Naive B cell (primary cell): ENCODE measurements at regions not wholly inside any gene's neighbourhood (a gene's known extent, or its start where the extent isn't known, plus 50 kb on each side); places are given as distances from the start of the nearest gene placed in this dataset.
"Not testable (repeated sequence)": the region's sequence is repeated elsewhere in the genome, so short reads cannot be mapped to it uniquely, and the experiment has no call there.

ENCODE experiments used
- ATAC-seq, 2 donors: fragments of 150-1000 bp; cut with Tn5 transposase; 2 replicates each; pipeline ENCODE4 v1.10.0; 2021; ENCODE audit warnings: low read depth in 2 of 2, mild to moderate bottlenecking in 2 of 2, moderate library complexity in 2 of 2
- DNase-seq: peaks from one replicate; pipeline ENCODE4 v3.0.0; 2022
- H3K27ac Mint-ChIP-seq, 6 donors: one replicate each; pipeline ENCODE4 v1.8.0; 2020 to 2022; ENCODE audit warnings: mild to moderate bottlenecking in 6 of 6, mixed read lengths in 6 of 6, moderate library complexity in 5 of 6, inconsistent platforms in 2 of 6
- H3K27me3 Mint-ChIP-seq, 3 donors: one replicate each; pipeline ENCODE4 v1.8.0; 2021 to 2022; ENCODE audit warnings: mixed read lengths in 3 of 3, mild to moderate bottlenecking in 1 of 3
- H3K36me3 Mint-ChIP-seq, 2 donors: one replicate each; pipeline ENCODE4 v1.8.0; 2020 to 2022; ENCODE audit warnings: mixed read lengths in 2 of 2, inconsistent platforms in 1 of 2, mild to moderate bottlenecking in 1 of 2
- H3K4me1 Mint-ChIP-seq, 3 donors: one replicate each; pipeline ENCODE4 v1.8.0; 2020 to 2022; ENCODE audit warnings: mixed read lengths in 3 of 3, inconsistent platforms in 1 of 3, mild to moderate bottlenecking in 1 of 3, moderate library complexity in 1 of 3
- H3K4me3 Mint-ChIP-seq, 8 donors: one replicate each; pipeline ENCODE4 v1.8.0; 2020 to 2022; ENCODE audit warnings: mild to moderate bottlenecking in 8 of 8, mixed read lengths in 8 of 8, moderate library complexity in 8 of 8, inconsistent platforms in 2 of 8
- H3K9me3 Mint-ChIP-seq, 7 donors: one replicate each; pipeline ENCODE4 v1.8.0; 2020 to 2022; ENCODE audit warnings: mixed read lengths in 7 of 7, mild to moderate bottlenecking in 5 of 7, inconsistent platforms in 2 of 7, moderate library complexity in 1 of 7

DNA sequence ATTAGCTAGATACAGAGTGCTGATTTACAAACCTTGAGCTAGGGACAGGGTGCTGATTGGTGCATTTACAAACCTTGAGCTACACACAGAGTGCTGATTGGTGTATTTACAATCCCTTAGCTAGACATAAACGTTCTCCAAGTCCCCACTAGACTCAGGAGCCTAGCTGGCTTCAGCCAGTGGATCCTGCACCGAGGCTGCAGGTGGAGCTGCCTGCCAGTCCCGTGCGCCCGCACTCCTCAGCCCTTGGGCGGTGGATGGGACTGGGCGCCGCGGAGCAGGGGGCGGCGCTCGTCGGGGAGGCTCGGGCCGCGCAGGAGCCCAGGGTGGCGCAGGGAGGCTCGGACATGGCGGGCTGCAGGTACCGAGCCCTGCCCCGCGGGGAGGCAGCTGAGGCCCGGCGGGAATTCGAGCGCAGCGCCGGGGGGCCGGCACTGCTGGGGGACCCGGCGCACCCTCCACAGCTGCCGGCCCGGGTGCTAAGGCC, 157.7 kb downstream of the BRD1 start:
- H3K27ac Mint-ChIP-seq, H3K9me3 Mint-ChIP-seq, H3K36me3 Mint-ChIP-seq: not testable (repeated sequence)
- Mint-ChIP-seq H3K27me3 (peaks cover 20 to 33% (median 24%) of the 10 kb centered on the region in 3 donors), H3K4me1 (peaks cover 17 to 32% (median 26%) of the 10 kb centered on the region in 3 donors), H3K4me3 (peak overlapping the region; percentile 77 to 88 (median 80))
- ATAC-seq (peak; percentile 40 to 48), DNase-seq (peak; percentile 31)

DNA sequence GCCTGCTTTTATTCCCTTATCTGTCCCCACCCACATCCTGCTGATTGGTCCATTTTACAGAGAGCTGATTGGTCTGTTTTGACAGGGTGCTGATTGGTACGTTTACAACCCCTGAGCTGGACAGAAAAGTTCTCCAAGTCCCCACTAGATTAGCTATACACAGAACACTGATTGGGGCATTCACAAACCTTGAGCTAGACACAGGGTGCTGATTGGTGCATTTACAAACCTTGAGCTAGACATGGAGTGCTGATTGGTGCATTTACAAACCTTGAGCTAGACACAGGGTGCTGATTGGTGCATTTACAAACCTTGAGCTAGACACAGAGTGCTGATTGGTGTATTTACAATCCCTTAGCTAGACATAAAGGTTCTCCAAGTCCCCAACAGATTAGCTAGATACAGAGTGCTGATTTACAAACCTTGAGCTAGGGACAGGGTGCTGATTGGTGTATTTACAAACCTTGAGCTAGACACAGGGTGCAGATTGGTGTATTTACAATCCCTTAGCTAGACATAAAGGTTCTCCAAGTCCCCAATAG, 158.2 kb downstream of the BRD1 start:
- peak in 1 of 2 donors; percentile 57 for ATAC-seq

DNA sequence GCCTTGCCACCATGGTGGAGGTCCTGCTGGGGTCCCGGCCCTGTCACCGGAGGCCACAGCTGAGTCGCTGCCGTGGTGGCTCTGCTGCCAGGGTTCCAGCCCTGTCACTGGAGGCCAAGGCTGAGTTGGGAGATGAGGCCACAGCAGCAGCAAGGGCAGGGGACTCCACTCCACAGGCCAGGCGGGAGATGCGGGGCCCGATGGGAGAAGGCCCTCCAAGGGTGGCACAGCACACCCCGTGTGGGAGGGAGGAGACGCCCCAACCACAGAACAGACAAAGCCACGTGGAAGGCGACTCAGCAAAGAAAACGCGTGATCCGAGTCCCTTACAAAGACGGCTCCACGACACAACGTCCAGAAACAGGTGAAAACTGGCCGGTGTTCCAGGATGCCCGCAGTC, 159.3 kb downstream of the BRD1 start:
- Mint-ChIP-seq H3K4me3 (peak overlapping the region in 3 of 8 donors; percentile 33 to 72 (median 34)), H3K27me3 (peaks cover 18 to 19% (median 18%) of the 10 kb centered on the region in 3 donors), H3K36me3 (peaks cover 0 to 5% of the 10 kb centered on the region in 2 donors), H3K4me1 (peaks cover 17 to 32% (median 26%) of the 10 kb centered on the region in 3 donors), H3K27ac (no peak overlapping the region), H3K9me3 (peaks cover 0 to 4% (median 0%) of the 10 kb centered on the region in 7 donors)
- DNase-seq (no peak), ATAC-seq (no peak)

More for the DNA sequence above, 158.2 kb downstream of the BRD1 start:
- not testable (repeated sequence) for H3K27ac Mint-ChIP-seq, DNase-seq, H3K36me3 Mint-ChIP-seq, H3K9me3 Mint-ChIP-seq
- Mint-ChIP-seq H3K27me3 (peaks cover 19 to 28% (median 20%) of the 10 kb centered on the region in 3 donors), H3K4me3 (peak overlapping the region in 7 of 8 donors; percentile 77 to 88 (median 80)), H3K4me1 (peaks cover 17 to 32% (median 26%) of the 10 kb centered on the region in 3 donors)

DNA sequence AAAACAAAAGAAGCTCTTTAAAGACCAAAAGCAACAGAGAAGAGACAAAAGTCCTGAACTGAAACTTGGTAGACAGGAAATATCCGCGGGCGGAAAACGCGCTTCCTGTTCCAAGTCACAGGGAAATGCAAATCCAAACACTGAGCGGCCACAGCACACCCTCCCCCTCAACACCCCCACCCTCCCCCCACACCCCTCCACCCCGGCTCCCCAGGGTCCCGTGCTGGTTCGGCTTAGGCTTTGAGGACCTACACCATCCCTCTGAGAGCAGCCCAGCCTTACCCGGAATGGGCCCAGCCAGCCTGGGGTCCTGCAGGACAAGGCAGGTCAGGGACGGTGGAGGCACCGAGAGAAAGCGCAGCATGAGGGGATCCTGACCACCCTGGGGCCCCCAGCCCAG, 160.4 kb downstream of the BRD1 start:
- peaks cover 17 to 32% (median 26%) of the 10 kb centered on the region in 3 donors for H3K4me1 Mint-ChIP-seq
- peak; percentile 24 to 35 for ATAC-seq

DNA sequence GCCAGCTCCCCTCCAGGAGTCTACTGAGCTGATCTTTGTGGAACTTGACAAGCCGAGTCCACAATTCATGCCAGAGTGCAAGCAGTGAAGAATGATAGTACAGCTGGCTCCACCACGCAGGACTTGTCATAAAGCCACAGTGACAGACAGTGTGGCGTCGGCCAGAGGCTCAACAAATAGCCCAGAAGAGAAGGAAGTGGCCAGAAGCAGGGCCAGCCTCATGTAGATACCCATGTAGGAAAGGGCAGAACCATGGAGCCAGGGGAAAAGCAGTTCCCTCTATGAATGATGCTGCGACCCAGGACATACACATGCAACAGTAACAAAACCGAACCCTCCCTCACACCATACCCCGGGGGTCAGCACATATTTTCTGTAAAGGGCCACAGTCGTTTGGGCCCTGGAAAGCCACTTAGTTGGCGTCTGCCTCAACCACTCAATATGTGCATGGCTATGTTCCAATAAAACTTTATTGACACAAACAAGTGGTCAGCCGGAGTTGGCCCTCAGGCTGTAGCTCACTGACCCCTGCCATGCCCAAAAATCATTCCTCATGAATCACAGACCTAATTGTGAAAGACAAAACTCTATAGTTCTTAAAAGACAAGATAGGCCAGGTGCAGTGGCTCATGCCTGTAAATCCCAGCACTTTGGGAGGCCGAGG, 161.4 kb downstream of the BRD1 start:
- ATAC-seq (no peak), DNase-seq (no peak)
- peaks cover 0 to 4% (median 0%) of the 10 kb centered on the region in 7 donors for H3K9me3 Mint-ChIP-seq
- peaks cover 12 to 26% (median 21%) of the 10 kb centered on the region in 3 donors for H3K4me1 Mint-ChIP-seq
- H3K27ac Mint-ChIP-seq: peak overlapping the region in 2 of 6 donors; percentile 38 to 49
- peaks cover 5 to 16% (median 10%) of the 10 kb centered on the region in 3 donors for H3K27me3 Mint-ChIP-seq
- peak overlapping the region in 7 of 8 donors; percentile 13 to 80 (median 61) for H3K4me3 Mint-ChIP-seq
- H3K36me3 Mint-ChIP-seq: peaks cover 0 to 2% of the 10 kb centered on the region in 2 donors

More for the DNA sequence above, 160.4 kb downstream of the BRD1 start:
- peaks cover 0 to 5% of the 10 kb centered on the region in 2 donors for H3K36me3 Mint-ChIP-seq
- H3K4me3 Mint-ChIP-seq: peak overlapping the region in 7 of 8 donors; percentile 24 to 90 (median 69)
- H3K9me3 Mint-ChIP-seq: peaks cover 0 to 4% (median 0%) of the 10 kb centered on the region in 7 donors
- peak overlapping the region in 5 of 6 donors; percentile 40 to 82 (median 54) for H3K27ac Mint-ChIP-seq
- peaks cover 12 to 25% (median 18%) of the 10 kb centered on the region in 3 donors for H3K27me3 Mint-ChIP-seq
- peak; percentile 22 for DNase-seq

DNA sequence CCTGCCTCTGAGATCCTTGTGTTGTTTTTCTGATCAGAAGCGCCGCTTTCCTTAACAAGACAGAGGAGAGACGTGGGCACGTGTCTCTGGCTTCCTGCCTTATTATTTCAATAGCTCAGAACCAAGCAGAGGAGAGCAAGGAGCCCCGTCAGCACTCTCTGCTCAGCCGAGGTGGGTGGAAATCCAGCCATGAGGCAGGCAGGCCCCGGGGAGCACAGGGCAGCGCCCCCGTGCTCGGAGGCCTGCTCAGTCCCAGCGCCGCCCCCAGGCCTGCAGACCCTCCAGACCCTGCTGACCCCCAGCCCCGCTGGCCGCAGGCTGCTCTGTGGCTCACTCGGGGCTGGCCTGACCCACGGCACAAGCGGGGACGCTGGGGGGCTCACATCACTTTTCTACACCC, 162.8 kb downstream of the BRD1 start:
- Mint-ChIP-seq H3K9me3 (peaks cover 0 to 4% (median 0%) of the 10 kb centered on the region in 7 donors), H3K27ac (no peak overlapping the region), H3K36me3 (no peaks in the 10 kb centered on the region), H3K4me1 (peaks cover 6 to 22% (median 18%) of the 10 kb centered on the region in 3 donors), H3K4me3 (peak overlapping the region in 1 of 8 donors; percentile 56), H3K27me3 (peaks cover 0 to 12% (median 7%) of the 10 kb centered on the region in 3 donors)
- DNase-seq: no peak
- ATAC-seq: no peak

DNA sequence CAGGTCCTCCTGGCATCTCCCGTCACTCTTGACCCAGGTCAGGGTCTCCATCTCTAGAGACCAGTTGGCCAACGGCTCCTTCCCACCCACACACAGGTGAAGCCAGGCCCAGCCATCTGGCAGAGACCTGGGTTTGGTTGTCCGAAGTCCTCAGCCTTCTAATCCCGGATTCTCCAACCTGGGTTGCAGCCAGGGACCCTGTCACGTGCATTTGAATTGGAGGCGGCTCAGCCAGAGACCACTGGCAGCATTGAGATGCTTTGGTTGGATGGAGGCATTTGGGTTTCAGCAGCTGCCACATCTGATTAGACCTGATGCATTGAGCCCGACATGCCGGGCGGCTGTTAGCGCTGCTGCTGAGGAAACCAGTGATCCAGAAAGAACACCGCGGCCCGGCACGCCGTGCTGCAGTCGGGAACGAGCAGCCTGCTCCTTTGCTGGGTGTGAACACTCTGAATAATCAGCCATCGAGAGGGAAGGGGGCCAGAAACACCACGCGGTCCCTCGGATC, 163.2 kb downstream of the BRD1 start:
- peaks cover 0 to 12% (median 4%) of the 10 kb centered on the region in 3 donors for H3K27me3 Mint-ChIP-seq
- H3K4me1 Mint-ChIP-seq: peaks cover 6 to 22% (median 18%) of the 10 kb centered on the region in 3 donors
- H3K36me3 Mint-ChIP-seq: no peaks in the 10 kb centered on the region
- DNase-seq (no peak), ATAC-seq (no peak)
- peaks cover 0 to 4% (median 0%) of the 10 kb centered on the region in 7 donors for H3K9me3 Mint-ChIP-seq
- H3K27ac Mint-ChIP-seq: no peak overlapping the region
- H3K4me3 Mint-ChIP-seq: no peak overlapping the region

DNA sequence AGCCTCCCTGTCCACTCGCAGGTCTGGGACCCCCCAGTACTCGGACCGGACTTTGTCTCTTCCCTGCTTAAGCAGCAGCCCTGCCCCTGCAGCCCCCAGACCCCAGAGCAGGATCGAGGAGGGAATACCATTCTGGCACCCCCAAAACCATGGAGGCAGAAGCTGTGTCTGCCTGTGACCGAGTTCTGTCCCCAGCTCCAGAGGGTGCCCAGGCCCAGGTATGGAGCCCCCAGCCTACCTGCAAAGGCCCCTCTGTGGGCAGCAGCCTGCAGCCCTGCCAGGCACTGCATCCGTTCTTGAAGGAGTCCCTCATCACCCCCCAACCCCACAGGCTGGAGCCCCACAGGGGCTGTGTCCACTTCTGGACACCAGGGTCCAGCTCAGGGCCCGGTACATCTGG, 163.8 kb downstream of the BRD1 start:
- no peak for DNase-seq
- ATAC-seq: no peak
- H3K27me3 Mint-ChIP-seq: peaks cover 0 to 8% (median 4%) of the 10 kb centered on the region in 3 donors
- no peaks in the 10 kb centered on the region for H3K36me3 Mint-ChIP-seq
- no peak overlapping the region for H3K27ac Mint-ChIP-seq
- H3K9me3 Mint-ChIP-seq: peaks cover 0 to 2% (median 0%) of the 10 kb centered on the region in 7 donors
- peaks cover 6 to 18% (median 16%) of the 10 kb centered on the region in 3 donors for H3K4me1 Mint-ChIP-seq
- no peak overlapping the region for H3K4me3 Mint-ChIP-seq

DNA sequence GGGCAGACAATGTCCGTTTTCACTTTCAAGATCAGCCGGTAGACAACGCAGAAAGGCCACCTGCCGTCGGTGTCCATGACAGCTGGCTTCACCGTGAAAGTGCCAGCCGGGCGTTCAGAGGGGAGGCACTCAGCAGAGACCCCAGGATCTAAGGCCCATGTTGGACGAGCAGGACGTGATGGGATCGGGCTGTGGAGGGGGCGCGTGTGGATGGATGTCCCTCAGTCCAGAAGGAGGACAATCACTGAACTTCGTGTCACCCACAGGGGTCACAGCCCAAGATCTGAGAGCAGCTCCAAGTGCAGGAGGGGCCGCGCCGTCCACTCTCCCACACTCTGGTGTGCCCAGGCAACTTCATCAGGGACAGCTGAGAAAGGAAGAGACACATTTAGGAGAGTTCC, 164.4 kb downstream of the BRD1 start:
- DNase-seq (no peak), ATAC-seq (no peak)
- H3K27ac Mint-ChIP-seq: no peak overlapping the region
- H3K36me3 Mint-ChIP-seq: no peaks in the 10 kb centered on the region
- H3K9me3 Mint-ChIP-seq: peaks cover 0 to 2% (median 0%) of the 10 kb centered on the region in 7 donors
- peak overlapping the region in 1 of 8 donors; percentile 4 for H3K4me3 Mint-ChIP-seq
- peaks cover 11 to 19% (median 16%) of the 10 kb centered on the region in 3 donors for H3K4me1 Mint-ChIP-seq
- peaks cover 0 to 6% (median 4%) of the 10 kb centered on the region in 3 donors for H3K27me3 Mint-ChIP-seq

DNA sequence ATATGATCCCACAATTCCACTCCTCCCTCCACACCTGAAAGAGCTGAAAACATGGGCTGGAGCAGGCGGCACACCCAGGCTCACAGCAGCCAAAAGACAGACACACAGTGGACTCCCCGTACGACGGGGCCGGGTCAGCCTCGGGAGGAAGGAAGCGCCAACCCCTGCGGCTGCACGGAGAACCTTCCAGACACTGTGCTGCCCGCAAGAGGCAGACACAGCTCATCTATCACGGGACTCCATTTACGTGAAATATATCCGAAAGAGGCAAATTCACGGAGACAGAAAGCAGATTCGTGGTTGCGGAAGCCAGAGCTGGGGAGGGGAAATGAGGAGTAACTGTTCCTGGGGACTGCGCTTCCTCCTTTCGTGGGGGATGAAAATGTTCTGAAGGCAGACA, 165.0 kb downstream of the BRD1 start:
- no peak for ATAC-seq
- no peak overlapping the region for H3K4me3 Mint-ChIP-seq
- H3K27me3 Mint-ChIP-seq: peaks cover 0 to 6% (median 4%) of the 10 kb centered on the region in 3 donors
- peaks cover 0 to 3% (median 0%) of the 10 kb centered on the region in 7 donors for H3K9me3 Mint-ChIP-seq
- peak overlapping the region in 3 of 6 donors; percentile 49 to 69 (median 63) for H3K27ac Mint-ChIP-seq
- DNase-seq: no peak
- H3K36me3 Mint-ChIP-seq: no peaks in the 10 kb centered on the region
- H3K4me1 Mint-ChIP-seq: peaks cover 17 to 24% (median 22%) of the 10 kb centered on the region in 3 donors

DNA sequence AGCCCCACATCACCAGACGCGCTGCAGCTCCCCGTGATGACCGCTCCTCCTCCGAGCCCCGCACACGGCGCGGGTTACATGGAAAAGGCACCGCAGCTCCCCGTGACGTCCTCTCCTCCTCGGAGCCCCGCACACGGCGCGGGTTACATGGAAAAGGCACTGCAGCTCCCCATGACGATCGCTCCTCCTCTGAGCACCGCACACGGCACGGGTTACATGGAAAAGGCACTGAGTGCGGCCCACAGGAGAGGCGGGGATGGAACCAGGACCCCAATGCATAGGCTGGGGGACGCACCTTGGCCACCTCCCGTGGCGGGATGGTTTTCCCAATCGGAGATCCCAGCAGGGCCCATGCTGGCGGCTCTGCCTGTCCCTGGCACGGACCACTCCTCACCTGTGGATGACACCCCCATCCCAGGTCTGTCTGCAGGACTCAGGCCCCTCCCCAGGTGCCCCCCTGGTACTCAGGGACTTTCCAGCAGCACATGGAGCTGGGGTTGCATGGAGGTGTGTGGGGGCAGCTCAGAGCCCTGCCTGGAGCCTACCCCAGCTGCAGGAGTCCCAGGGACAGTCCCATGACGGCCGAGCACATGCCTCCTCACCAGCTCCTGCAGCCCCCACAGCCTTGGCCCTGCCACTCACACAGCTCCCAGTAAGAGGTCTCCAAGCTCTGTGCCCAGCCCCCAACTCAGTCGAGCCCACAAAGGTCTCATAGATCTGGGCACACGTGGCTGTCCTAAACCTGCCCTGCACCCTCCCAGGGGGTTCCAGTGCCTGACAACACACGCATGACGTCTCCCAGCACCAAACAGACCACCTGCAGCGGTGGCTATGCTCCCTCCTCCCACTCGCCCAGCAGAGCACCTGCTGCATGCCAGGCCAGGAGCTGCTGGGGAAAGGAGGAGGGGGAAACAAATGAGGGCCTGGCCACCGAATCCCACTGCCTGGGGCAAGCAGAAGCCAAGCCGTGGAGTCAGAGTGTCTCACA, 166.6 kb downstream of the BRD1 start:
- peaks cover 22 to 23% (median 22%) of the 10 kb centered on the region in 3 donors for H3K4me1 Mint-ChIP-seq
- peaks cover 0 to 6% (median 0%) of the 10 kb centered on the region in 3 donors for H3K27me3 Mint-ChIP-seq
- ATAC-seq: no peak
- H3K36me3 Mint-ChIP-seq: peaks cover 5 to 7% of the 10 kb centered on the region in 2 donors
- H3K4me3 Mint-ChIP-seq: peak overlapping the region in 1 of 8 donors; percentile 51
- H3K9me3 Mint-ChIP-seq: peaks cover 0 to 3% (median 0%) of the 10 kb centered on the region in 7 donors
- H3K27ac Mint-ChIP-seq: peak overlapping the region in 3 of 6 donors; percentile 16 to 91 (median 26)
- no peak for DNase-seq

DNA sequence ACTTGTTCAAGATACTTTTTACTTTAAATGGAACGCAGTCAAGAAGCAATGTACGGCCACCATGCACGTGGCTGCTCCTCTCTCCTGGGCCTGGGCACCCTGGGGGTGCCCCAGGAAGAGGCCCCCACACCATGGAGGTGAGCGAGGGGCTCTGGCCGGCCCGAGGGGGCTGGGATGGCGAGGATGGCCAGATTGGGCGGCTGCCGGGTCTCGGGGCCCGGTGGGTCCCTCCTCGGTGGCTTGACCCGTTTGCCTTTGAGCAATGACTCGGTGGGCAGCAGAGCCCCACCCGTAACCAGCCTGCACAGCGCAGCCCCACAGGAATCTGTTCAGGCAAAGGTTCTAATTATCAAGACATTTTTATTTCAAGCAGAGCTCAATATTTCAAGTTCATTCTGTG, 167.4 kb downstream of the BRD1 start:
- Mint-ChIP-seq H3K9me3 (peaks cover 0 to 3% (median 0%) of the 10 kb centered on the region in 7 donors), H3K4me3 (no peak overlapping the region)
- ATAC-seq: no peak

More for the DNA sequence above, 167.4 kb downstream of the BRD1 start:
- Mint-ChIP-seq H3K4me1 (peaks cover 23 to 29% (median 25%) of the 10 kb centered on the region in 3 donors), H3K36me3 (peaks cover 5 to 7% of the 10 kb centered on the region in 2 donors), H3K27ac (no peak overlapping the region), H3K27me3 (peaks cover 0 to 6% (median 0%) of the 10 kb centered on the region in 3 donors)
- DNase-seq: no peak
